GM12865 (cell line): ENCODE measurements at regions not wholly inside any gene's neighbourhood (a gene's known extent, or its start where the extent isn't known, plus 50 kb on each side); places are given as distances from the start of the nearest gene placed in this dataset.

Source experiments
- DNase-seq: peaks from one replicate; pipeline ENCODE4 v3.0.0; 2010; ENCODE audit warnings: low read depth
- H3K4me3 ChIP-seq: 2 replicates; pipeline ENCODE4 v1.5.1; 2011; ENCODE audit warnings: mild to moderate bottlenecking, low read depth, low read length, control low read depth
- TF ChIP-seq, protein P1 (sequence below): IDR thresholded peaks from 2 replicates; pipeline ENCODE4 v1.5.1; 2011; ENCODE audit warnings: low read length, control low read depth, low read depth, inconsistent platforms; ENCODE audit not compliant: insufficient read depth; ENCODE audit errors: missing control alignments

DNA sequence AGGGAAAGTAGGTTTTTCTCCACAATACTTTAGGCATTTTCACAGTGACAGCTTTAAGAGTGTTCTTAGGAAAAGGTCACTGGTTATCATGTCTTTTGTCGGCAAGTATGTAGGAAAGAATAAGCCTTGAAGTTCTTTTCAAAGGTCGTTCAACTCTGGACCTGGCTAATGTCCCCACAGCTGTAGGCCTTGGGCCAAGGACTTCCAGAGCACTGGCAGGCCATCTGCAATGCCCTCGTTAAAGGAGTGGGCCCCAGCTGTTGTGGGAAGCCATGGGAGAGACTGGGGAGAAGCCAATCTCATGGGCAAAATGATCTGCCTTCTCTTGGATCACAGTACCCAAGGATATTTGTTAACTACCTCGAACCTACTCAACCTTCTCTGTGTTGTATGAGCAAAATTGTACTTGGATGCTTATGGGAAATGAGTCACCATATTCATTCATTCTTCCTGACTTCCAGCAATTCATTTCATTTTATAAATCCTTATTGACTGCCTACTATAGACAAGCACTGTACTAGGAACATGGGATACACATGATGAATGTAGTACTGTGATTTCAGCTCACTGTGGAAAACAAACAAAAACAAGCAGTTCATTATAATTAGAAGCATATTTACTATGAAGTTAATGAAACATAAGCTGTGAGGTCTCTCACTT lies 141.1 kb upstream of the KIT start:
- TF ChIP-seq, protein P1, sequence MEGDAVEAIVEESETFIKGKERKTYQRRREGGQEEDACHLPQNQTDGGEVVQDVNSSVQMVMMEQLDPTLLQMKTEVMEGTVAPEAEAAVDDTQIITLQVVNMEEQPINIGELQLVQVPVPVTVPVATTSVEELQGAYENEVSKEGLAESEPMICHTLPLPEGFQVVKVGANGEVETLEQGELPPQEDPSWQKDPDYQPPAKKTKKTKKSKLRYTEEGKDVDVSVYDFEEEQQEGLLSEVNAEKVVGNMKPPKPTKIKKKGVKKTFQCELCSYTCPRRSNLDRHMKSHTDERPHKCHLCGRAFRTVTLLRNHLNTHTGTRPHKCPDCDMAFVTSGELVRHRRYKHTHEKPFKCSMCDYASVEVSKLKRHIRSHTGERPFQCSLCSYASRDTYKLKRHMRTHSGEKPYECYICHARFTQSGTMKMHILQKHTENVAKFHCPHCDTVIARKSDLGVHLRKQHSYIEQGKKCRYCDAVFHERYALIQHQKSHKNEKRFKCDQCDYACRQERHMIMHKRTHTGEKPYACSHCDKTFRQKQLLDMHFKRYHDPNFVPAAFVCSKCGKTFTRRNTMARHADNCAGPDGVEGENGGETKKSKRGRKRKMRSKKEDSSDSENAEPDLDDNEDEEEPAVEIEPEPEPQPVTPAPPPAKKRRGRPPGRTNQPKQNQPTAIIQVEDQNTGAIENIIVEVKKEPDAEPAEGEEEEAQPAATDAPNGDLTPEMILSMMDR = no peak
- DNase-seq = no peak
- H3K4me3 ChIP-seq = no peak overlapping the region

DNA sequence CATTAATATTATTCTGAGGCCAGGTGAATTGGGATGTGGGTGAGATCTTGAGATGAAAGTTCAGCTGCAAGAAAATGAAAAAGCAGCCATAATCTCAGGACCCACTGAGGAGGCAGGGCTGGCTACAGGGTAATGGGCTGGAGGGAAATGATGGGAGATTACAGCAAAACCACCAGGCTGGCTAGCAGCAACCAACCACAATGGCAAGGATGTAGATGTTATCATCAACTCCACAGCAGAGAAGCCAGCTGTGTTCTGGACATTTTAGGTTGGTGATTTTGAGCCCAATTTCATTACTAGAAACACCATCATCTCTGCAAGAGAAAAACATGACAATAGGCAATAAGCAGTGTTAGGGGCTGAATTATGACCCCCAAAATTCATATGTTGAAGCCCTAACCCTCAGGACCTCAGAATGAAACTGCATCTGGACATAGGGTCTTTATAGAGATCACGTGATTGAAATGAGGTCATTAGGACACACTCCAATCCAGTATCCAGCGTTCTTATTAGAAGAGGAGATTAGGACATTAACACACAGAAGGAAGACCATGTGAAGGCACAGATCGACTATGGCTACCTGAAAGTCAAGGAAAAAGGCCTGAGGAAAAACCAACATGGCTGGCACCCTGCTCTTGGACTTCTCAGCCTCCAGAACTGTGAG lies 139.8 kb upstream of the KIT start:
- no peak for DNase-seq
- H3K4me3 ChIP-seq = no peak overlapping the region
- TF ChIP-seq, protein P1 = no peak

DNA sequence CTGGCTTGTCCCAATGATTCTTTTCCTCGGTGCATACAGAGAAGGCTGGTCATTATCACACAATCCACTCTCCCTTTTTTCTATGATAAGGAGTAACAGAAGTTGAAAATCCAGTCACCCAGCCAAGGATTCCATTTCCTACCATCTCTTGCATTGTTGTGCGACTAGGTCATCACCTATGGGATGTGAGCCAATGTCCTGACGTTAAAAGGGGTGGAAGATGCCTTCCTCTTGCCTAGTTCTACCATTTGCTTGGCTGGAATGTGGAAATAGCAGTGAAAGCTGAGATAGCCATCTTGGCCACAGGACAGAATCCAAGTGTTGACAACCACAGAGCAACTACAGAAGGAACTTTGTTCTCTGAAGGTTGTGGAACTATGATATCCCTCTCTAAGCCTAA lies 132.2 kb upstream of the KIT start:
- DNase-seq = no peak
- TF ChIP-seq, protein P1 = no peak
- H3K4me3 ChIP-seq = no peak overlapping the region

DNA sequence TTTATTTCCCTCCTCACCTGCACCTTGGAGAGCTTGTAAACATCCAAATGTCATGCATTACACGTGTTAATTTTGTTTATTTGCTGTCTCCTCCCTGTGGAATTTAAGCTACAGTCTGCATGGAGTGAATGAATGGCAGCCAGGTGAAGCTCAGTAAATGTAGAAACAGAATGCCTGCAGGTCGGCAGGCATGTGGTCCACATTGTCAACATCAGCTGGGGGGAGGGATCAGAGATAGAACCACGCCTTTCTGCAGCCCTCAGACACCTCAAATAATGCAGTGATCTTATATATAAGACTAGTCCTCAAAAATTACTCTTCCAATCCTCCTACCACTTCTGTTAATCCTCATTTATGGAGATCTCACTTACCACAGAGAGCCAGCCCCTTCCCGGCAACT lies 131.2 kb upstream of the KIT start:
- DNase-seq = no peak
- TF ChIP-seq, protein P1 = no peak
- H3K4me3 ChIP-seq = no peak overlapping the region

DNA sequence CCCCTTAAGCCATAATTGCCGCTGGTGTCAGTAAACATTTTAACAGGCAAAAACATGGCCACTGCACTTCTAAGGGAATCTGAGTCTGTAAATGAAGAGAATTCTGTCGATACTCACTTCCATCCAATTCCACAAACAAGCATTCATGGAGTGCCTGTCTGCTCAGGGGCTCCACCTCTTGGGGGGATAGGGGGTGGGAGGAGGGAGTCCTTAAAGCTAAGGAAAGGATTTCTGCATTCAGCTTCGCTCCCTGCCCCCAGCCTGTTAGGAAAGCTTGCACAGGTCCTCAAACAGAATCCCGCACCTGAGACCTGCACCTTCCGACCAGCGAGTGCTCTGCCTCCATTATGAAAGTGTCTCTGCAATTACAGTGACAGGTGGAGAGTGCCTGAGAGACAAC lies 130.2 kb upstream of the KIT start:
- TF ChIP-seq, protein P1 = no peak
- no peak for DNase-seq
- H3K4me3 ChIP-seq = no peak overlapping the region

DNA sequence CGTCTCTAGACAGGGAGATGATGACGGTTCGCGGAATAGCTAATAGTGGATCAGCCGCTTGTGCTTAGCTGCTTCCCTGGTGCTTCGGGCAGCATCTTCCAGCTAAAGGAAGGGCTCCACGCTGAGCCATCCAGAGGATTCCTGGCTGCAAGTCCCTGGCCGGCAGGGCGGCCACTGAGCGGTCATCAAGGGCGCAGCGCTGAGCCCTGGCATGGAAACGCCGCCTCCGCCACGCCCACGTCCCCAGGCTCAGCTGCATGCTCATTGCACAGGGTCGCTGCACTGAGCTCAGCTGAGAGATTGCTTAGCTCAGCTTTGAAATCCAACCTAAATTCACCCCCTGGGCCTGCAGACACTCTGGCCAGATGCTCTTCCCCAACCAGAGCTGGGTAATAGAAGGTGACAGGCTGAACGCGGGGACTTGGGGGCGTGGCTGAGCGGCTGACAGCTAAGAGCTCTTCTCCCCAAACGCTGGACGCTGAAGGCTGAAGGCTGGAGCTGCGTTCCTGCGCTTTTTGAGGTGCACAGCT lies 118.2 kb upstream of the KIT start:
- TF ChIP-seq, protein P1 = no peak
- DNase-seq = no peak
- H3K4me3 ChIP-seq = peak overlapping the region; percentile 25
